CD4-positive, alpha-beta T cell treated with Interleukin-17A for 1 hour (primary cell): ENCODE measurements at regions not wholly inside any gene's neighbourhood (a gene's known extent, or its start where the extent isn't known, plus 50 kb on each side); places are given as distances from the start of the nearest gene placed in this dataset.

Experiments used
- DNase-seq: peaks from one replicate; pipeline ENCODE4 v3.0.0-alpha.2; 2020

- DNase-seq, result no peak
Observed at GRCh38 chr2:194015751-194016150, 1641.3 kb upstream of the SLC39A10 start.

- no peak for DNase-seq
Observed at GRCh38 chr2:194014639-194015038, 1642.4 kb upstream of the SLC39A10 start.

DNA sequence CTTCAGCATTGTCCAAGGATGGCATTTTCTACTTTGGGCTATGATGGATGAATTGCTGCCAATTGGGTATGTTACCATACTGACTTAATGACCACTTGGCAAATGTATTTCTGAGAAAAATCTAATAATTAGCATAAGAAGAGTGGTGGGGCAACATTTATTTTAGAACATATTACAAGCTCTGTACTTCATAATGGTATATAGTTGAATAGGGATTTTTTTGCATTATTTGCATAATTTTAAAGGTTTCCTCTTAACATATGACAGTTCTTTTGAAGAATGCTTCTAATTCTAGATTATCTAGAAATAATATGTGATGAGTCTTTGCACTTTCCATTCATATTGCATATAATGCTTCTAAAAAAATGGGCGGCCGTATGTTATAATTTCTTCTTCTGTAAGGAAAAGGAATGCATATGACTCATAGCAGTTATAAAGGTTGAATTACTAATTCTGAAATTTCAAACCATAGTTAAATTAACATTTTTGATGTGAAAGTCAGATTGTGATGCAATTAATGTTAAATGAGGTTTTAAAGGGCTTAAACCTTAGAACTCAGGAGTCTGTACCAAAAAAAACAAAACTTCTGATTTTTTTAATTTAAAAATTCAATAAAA, 1652.3 kb upstream of the SLC39A10 start:
- DNase-seq, result no peak

DNA sequence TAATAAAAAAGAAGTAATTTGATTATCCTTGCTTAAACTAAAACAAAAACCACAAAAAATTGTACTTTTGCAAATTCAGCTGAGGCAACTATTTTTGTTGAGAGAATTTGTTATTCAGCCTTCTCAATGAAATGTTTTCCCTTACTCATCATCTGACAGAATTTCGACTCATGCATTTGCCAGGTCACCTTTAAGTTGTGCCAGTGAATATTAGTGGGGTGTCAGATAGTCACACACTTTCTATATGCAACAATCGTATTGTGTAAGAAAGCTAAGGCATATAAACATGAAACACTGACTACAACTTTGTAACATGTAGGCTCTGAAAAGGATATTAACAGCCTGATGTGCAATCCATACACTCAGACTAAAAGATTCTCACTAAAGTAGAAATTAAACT, 1653.1 kb upstream of the SLC39A10 start:
- no peak for DNase-seq

DNA sequence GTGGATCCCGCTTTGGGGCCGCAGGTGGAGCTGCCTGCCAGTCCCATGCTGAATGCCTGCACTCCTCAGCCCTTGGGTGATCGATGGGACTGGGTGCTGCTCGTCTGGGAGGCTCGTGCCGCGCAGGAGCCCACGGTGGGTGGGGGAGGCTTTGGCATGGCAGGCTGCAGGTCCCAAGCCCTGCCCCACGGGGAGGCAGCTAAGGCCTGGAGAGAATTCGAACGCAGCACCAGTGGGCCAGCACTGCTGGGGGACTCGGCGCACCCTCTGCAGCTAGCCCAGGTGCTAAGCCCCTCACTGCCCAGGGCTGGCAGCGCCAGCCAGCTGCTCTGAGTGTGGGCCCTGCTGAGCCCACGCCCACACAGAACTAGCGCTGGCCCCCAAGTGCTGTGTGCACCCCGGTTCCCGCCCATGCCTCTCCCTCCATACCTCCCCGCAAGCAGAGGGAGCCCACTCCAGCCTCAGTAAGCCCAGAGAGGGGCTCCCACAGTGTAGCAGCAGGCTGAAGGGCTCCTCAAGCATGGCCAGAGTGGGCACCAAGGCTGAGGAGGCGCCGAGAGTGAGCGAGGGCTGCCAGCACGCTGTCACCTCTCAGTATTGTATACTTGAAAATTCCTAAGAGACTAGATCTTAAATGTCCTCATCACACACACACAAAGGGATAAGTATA, 1654.2 kb upstream of the SLC39A10 start:
- no peak for DNase-seq

GRCh38 chr2:193990868-193991267, 1666.2 kb upstream of the SLC39A10 start:
- DNase-seq, result no peak

DNA sequence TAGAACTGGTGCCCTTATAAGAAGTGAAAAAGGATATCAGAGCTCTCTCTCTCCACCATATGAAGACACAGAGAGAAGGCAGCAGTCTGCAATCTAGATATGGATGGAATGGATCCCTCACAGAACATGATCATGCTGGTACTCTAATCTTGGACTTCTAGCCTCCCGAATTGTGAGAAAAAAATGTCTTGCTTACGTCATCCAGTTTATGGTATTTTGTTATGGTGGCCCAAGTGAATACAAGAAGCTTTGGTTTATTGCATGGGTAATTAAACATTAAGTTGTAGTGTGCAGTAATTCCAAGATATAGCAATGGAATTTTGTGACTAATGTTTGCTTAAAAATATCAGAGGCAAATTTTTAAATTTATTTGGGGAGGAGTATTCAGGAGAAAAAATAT, 1667.4 kb upstream of the SLC39A10 start:
- no peak for DNase-seq

- no peak for DNase-seq
Observed at GRCh38 chr2:193988784-193989183, 1668.2 kb upstream of the SLC39A10 start.

DNA sequence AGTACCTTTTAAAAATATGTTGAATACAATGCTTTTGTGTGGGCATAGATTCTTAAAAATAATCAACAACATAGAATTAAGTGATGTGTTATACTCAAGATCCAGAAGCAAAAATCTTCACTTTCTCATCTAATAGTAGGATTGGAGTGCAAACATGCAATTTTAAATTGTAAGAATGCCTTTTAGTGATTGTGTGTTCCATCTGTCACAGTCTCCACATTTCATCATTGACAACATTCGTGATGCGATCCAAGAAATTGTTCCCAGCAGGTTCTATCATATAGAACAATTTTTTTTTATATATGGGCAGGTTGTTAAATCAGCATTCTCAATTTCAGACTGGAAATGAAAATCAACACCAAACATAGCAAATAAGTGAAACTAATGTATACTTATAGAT, 1671.8 kb upstream of the SLC39A10 start:
- no peak for DNase-seq

- DNase-seq, result no peak
Observed at GRCh38 chr2:193980599-193980998, 1676.4 kb upstream of the SLC39A10 start.

- DNase-seq, result no peak
Observed at GRCh38 chr2:193973781-193974180, 1683.2 kb upstream of the SLC39A10 start.

DNA sequence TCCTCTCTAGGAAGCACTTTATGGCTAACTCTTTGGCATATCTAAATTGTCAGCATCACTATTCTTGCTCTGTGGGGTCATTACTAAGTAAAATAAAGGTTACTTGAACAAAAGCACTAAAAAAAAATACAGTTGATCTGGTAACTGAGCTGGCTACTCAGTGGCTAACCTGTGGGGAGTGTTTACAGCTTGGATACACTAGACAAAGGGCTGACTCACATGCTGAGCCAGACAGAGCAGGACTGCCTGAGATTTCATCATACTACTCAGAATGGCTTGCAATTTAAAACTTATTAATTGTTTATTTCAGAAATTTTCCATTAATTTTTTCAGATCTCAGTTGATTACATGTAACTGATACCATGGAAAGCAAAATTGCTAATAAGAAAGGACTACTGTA, 1690.4 kb upstream of the SLC39A10 start:
- DNase-seq, result no peak

- no peak for DNase-seq
Observed at GRCh38 chr2:193965263-193965662, 1691.8 kb upstream of the SLC39A10 start.

DNA sequence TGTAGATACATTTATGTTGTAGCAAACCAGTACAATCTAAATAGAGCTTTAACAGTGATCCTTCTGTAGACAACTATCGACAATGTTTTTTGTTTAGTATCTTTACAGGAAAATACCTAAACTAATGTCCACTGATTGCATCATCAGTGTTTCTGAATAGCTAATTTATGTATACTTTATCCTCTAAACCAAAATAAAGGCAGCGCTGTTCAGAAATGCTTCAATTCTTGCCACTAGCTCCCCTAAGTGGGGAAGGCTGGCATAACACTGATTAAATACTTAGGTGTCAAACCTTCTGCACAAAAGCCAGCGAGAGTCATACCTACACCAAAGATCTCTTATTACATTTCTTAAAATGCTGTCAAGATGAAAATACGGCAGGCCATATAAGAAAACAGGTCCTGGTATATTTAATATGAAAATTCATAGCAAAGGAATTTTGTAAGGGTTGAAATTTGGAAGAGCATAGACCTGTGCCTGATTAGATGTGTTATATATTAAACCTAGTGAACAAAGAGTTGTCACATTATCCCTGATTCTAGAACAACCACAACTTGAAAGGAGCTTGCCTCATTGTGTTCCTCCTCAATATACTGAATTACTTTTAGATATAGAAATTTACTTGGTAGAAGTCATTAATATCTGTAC, 1693.4 kb upstream of the SLC39A10 start:
- DNase-seq, result no peak

DNA sequence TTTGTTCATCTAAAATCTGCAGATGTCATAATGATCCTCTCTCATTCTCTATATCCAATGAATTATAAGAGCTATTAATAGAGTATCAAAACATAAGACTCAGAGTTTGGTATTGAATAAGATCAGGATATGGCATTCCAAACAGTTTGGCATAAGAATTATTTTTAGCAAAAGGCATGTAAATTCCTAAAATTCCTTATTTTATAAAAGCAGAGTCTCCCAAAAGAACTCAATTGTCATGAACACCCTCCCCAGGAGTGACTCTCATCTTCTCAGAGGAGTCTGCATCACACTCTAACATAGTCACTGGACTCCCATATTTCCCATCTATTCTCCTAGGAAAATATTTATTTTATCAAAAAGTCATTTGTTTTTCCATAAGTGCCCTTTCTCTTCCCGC, 1710.2 kb upstream of the SLC39A10 start:
- DNase-seq, result no peak

DNA sequence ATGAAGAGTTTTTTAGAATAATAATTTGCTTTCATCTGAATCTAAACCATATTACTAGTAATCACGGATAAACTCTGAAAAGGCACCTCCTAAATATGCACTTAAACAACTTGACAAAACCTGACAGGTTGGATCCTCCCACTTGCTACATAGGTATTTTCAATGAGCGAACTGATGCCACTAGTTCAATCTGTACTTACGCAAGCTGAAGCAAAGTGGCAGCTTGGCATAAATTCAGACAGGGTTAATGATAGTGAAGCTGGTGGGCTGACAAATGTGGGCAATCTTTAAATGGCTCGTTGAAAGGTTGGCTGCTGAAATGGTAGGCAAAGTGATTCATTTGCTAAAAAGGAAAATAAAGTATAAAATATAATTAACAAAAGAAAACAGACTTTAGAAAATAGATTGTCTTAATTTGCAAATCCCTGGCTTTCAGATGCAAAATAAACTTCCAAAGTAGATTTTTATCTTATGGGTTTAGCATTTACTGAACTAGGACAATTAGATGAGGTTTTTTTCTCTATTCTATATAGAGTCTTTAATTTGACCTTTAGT, 1713.5 kb upstream of the SLC39A10 start:
- DNase-seq, result no peak

- no peak for DNase-seq
Observed at GRCh38 chr2:193935114-193935513, 1721.9 kb upstream of the SLC39A10 start.

DNA sequence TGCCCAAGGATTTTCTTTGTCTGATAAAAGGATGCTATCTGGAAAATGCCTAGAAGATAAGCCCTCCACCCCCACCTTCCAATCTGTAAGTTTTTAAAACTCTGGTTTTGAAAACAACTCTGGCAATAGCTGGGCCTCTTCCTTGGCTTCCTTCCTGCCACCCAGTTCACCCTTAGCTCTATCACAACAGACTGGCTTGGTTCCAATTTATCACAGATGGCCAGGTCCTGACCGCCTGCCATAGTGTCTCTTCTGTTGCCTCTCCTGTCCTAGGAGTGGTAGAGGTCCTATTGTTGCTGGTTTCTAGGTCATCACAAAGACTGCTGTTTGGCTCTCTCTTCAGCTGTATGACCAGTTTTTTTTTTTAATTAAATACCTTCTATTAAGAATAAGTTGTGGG, 1727.9 kb upstream of the SLC39A10 start:
- no peak for DNase-seq

- DNase-seq, result no peak
Observed at GRCh38 chr2:193907561-193907960, 1712.8 kb upstream of the TMEFF2 start.

DNA sequence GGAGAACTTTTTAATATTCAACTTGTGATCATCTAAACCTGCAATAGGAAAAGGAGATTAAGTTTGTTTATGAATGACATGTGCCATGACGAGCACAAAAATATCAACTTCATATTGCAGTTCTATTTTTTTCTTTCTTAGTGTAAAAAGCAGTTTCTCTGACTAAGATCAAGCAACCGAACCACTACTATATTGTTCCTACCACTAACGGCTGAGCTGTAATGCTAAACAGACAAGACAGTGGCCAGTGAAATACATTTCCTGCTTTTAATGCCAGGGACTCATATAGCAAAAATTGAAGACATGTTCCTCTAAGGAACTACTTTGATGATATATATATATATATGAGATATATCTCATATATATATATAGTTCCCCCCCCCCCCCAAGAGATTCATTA, 1705.6 kb upstream of the TMEFF2 start:
- DNase-seq, result no peak

DNA sequence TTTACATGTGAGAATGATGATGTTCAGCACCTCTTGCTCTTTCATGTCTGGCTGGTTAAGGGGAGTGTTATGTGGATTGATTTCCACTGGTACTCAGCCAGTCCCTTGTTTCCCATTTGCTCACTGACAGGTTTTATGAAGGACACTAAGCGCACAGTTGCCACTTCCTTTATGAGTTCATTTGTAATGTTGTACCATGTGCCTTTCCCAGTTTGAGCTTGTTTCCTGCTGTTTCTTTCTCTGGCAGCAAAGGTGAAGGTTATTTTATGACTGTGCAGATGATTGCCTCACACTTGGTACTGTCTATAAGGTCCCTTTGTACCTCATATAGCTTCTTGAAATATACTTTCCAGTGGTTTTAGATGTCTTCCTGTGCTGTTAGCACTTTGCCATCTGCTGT, 1700.5 kb upstream of the TMEFF2 start:
- no peak for DNase-seq

GRCh38 chr2:193894081-193894480, 1699.3 kb upstream of the TMEFF2 start:
- no peak for DNase-seq

DNA sequence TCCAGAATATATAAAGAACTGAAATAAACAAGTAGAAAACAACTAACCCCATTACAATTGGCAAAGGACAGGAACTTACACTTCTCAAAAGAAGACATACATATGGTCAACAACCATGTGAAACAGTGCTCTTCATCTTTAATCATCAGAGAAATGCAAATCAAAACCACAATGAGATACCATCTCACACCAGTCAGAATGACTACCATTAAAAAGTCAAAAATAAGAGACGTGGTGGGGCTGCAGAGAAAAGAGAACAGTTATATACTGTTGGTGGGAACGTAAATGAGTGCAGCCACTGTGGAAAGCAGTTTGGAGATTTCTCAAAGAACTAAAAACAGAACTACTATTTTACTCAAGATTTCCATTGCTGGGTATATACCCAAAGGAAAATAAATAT, 1696.3 kb upstream of the TMEFF2 start:
- no peak for DNase-seq

- no peak for DNase-seq
Observed at GRCh38 chr2:193885419-193885818, 1690.7 kb upstream of the TMEFF2 start.
